Colonic mucosa (tissue), 4 donors: ENCODE measurements at regions not wholly inside any gene's neighbourhood (a gene's known extent, or its start where the extent isn't known, plus 50 kb on each side); places are given as distances from the start of the nearest gene placed in this dataset.

Experiments
- DNase-seq: peaks from one replicate; pipeline ENCODE4 v3.0.0-alpha.2; 2020
- H3K27ac ChIP-seq: fragments of 200-600 bp; one replicate; pipeline ENCODE4 v1.8.0; 2021
- H3K27me3 ChIP-seq: fragments of 200-600 bp; one replicate; pipeline ENCODE4 v1.8.0; 2021
- H3K36me3 ChIP-seq: fragments of 200-600 bp; one replicate; pipeline ENCODE4 v1.8.0; 2021
- H3K4me1 ChIP-seq: fragments of 200-600 bp; one replicate; pipeline ENCODE4 v1.8.0; 2021; ENCODE audit warnings: mild to moderate bottlenecking
- H3K4me3 ChIP-seq: fragments of 200-600 bp; one replicate; pipeline ENCODE4 v1.8.0; 2021
- H3K9ac ChIP-seq, 2 donors: one replicate each; pipeline ENCODE4 v1.7.0; 2013; ENCODE audit warnings: control low read depth in 2 of 2, low read depth in 2 of 2, low read length in 2 of 2
- H3K9me3 ChIP-seq: fragments of 200-600 bp; one replicate; pipeline ENCODE4 v1.8.0; 2021
- CTCF ChIP-seq: fragments of 200-600 bp; IDR thresholded peaks from one replicate; pipeline ENCODE4 v1.8.0; 2022; ENCODE audit warnings: antibody characterized with exemption, mild to moderate bottlenecking
- intact Hi-C: fragments of 100-400 bp; cut with DNase I; formaldehyde crosslinking; loops from one replicate; pipeline ENCODE4 v1.14.1; 2022
- donor health status: healthy.
- donor health status: DM: no; HTN: no; CAD: no.
- donor health status: DM: no; HTN: no; CAD: no.

- H3K9me3 ChIP-seq = no peaks in the 10 kb centered on the region
Measured at GRCh38 chr7:55286666-55287065, 78.5 kb upstream of the LANCL2 start.

GRCh38 chr7:55288070-55288824 is 76.9 kb upstream of the LANCL2 start:
- H3K4me3 ChIP-seq = no peak overlapping the region
- intact Hi-C loops = loop anchor here (10.0 kb wide), 1 partner anchor 77 kb away; the partner anchor contains the start of gene LANCL2

More at GRCh38 chr7:55286666-55287065, 78.5 kb upstream of the LANCL2 start:
- DNase-seq = no peak
- H3K27me3 ChIP-seq = no peaks in the 10 kb centered on the region
- no peak overlapping the region for H3K9ac ChIP-seq
- H3K4me3 ChIP-seq = no peak overlapping the region
- H3K27ac ChIP-seq = no peak overlapping the region
- no peaks in the 10 kb centered on the region for H3K36me3 ChIP-seq
- intact Hi-C loops = loop anchor here (10.0 kb wide), 1 partner anchor 78 kb away; the partner anchor contains the start of gene LANCL2
- TF ChIP-seq CTCF = no peak
- H3K4me1 ChIP-seq = no peaks in the 10 kb centered on the region

GRCh38 chr7:55296070-55296469 is 69.1 kb upstream of the LANCL2 start:
- no peaks in the 10 kb centered on the region for H3K4me1 ChIP-seq
- intact Hi-C loops = no loop called here
- H3K27me3 ChIP-seq = no peaks in the 10 kb centered on the region
- no peak for DNase-seq
- no peak overlapping the region for H3K4me3 ChIP-seq
- no peak overlapping the region for H3K9ac ChIP-seq
- no peak overlapping the region for H3K27ac ChIP-seq
- no peak for TF ChIP-seq CTCF
- no peaks in the 10 kb centered on the region for H3K36me3 ChIP-seq
- H3K9me3 ChIP-seq = no peaks in the 10 kb centered on the region

More at GRCh38 chr7:55288070-55288824, 76.9 kb upstream of the LANCL2 start:
- Histone ChIP-seq H3K27ac (no peak overlapping the region), H3K9ac (no peak overlapping the region), H3K27me3 (no peaks in the 10 kb centered on the region), H3K4me1 (no peaks in the 10 kb centered on the region), H3K9me3 (no peaks in the 10 kb centered on the region), H3K36me3 (no peaks in the 10 kb centered on the region)
- no peak for DNase-seq
- TF ChIP-seq CTCF = no peak

- Histone ChIP-seq H3K27ac (no peak overlapping the region), H3K9me3 (no peaks in the 10 kb centered on the region), H3K4me1 (no peaks in the 10 kb centered on the region), H3K9ac (no peak overlapping the region), H3K27me3 (no peaks in the 10 kb centered on the region), H3K4me3 (no peak overlapping the region), H3K36me3 (no peaks in the 10 kb centered on the region)
- intact Hi-C loops = no loop called here
- no peak for DNase-seq
- TF ChIP-seq CTCF = no peak
Measured at GRCh38 chr7:55299273-55299967, 65.7 kb upstream of the LANCL2 start.

GRCh38 chr7:55303220-55303619 is 61.9 kb upstream of the LANCL2 start:
- intact Hi-C loops = no loop called here
- no peak for TF ChIP-seq CTCF
- H3K9me3 ChIP-seq = no peaks in the 10 kb centered on the region
- no peak overlapping the region for H3K9ac ChIP-seq
- no peaks in the 10 kb centered on the region for H3K4me1 ChIP-seq
- H3K4me3 ChIP-seq = no peak overlapping the region
- no peak for DNase-seq
- no peak overlapping the region for H3K27ac ChIP-seq
- no peaks in the 10 kb centered on the region for H3K36me3 ChIP-seq
- H3K27me3 ChIP-seq = no peaks in the 10 kb centered on the region
